ENCODE measurements at regions not wholly inside any gene's neighbourhood (a gene's known extent, or its start where the extent isn't known, plus 50 kb on each side); places are given as distances from the start of the nearest gene placed in this dataset.

DNA sequence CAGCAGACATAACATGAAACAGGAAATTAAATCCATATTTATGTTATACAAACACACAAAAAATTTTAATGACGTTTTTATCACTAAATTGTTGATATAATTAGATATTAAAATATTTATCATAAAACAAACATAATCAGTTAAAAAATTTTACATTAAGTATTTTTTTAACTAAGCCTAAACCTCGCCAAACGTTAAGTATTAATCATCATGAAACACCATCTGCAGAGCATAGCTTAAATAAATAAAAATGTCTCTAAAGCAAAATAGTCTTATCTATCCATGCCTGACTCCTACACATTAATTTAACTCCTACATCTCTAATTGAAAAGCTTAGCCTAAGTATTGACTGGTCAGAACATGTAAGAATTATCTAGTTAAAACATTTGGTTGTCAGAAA, 271.6 kb upstream of the RND3 start:
- H3K4me3 ChIP-seq = no peak overlapping the region
- no peaks in the 10 kb centered on the region for H3K9me3 ChIP-seq
- H3K4me1 ChIP-seq = no peaks in the 10 kb centered on the region
- H3K27me3 ChIP-seq (ENCODE audit: low read depth) = no peaks in the 10 kb centered on the region
- intact Hi-C loops (cut with DNase I) = no loop called here
- H3K27ac ChIP-seq = no peak overlapping the region
- DNase-seq = no peak
- TF ChIP-seq, protein P1, sequence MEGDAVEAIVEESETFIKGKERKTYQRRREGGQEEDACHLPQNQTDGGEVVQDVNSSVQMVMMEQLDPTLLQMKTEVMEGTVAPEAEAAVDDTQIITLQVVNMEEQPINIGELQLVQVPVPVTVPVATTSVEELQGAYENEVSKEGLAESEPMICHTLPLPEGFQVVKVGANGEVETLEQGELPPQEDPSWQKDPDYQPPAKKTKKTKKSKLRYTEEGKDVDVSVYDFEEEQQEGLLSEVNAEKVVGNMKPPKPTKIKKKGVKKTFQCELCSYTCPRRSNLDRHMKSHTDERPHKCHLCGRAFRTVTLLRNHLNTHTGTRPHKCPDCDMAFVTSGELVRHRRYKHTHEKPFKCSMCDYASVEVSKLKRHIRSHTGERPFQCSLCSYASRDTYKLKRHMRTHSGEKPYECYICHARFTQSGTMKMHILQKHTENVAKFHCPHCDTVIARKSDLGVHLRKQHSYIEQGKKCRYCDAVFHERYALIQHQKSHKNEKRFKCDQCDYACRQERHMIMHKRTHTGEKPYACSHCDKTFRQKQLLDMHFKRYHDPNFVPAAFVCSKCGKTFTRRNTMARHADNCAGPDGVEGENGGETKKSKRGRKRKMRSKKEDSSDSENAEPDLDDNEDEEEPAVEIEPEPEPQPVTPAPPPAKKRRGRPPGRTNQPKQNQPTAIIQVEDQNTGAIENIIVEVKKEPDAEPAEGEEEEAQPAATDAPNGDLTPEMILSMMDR (IDR thresholded peaks at IDR 0.05) = no peak
- no peaks in the 10 kb centered on the region for H3K36me3 ChIP-seq
- ATAC-seq = no peak

DNA sequence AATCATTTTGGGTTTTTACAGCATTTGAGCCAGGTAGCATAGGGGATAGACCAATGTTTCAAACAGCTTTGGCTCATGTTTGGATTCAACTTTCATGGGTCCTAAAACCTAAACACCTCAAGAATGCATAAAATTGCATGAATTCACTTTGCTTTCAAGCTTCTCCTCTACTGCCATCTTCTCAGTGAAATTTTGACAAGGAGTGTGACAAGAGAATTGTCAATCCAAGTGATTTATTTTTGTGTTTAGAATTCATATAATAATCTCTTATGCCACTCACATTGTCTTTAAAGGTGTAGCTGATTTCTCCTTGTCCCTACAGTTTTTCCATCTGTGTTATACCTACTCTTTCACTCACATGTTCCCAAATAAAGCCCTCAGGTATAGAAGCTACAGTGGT, 264.8 kb upstream of the RND3 start:
- intact Hi-C loops (cut with DNase I) = no loop called here
- no peak for DNase-seq
- Histone ChIP-seq H3K36me3 (no peaks in the 10 kb centered on the region), H3K9me3 (no peaks in the 10 kb centered on the region), H3K4me3 (no peak overlapping the region), H3K27ac (no peak overlapping the region), H3K27me3 (ENCODE audit: low read depth) (no peaks in the 10 kb centered on the region), H3K4me1 (no peaks in the 10 kb centered on the region)
- no peak for ATAC-seq
- TF ChIP-seq, protein P1 (IDR thresholded peaks at IDR 0.05) = no peak

DNA sequence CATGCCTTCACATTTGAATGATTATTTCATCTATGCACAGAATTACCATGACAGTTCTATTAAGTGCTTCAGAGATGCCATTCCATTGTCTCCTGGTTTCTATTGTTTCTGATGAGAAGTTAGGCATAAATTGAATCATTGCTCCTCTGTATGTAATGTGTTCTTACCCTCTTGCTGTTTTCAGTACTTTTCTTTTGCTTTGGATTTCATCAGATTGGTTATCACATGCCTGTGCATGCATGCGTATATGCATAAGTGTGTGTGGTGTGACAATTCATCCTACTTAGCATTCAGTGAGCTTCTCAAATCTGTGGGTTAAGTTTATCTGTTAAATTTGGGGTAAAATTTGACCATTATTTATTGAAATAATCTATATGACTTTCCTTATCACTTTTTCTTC, 263.3 kb upstream of the RND3 start:
- Histone ChIP-seq H3K4me1 (no peaks in the 10 kb centered on the region), H3K27ac (no peak overlapping the region), H3K36me3 (no peaks in the 10 kb centered on the region), H3K27me3 (ENCODE audit: low read depth) (no peaks in the 10 kb centered on the region), H3K4me3 (no peak overlapping the region), H3K9me3 (no peaks in the 10 kb centered on the region)
- ATAC-seq (no peak), DNase-seq (no peak)
- intact Hi-C loops (cut with DNase I) = no loop called here
- TF ChIP-seq, protein P1 (IDR thresholded peaks at IDR 0.05) = no peak

DNA sequence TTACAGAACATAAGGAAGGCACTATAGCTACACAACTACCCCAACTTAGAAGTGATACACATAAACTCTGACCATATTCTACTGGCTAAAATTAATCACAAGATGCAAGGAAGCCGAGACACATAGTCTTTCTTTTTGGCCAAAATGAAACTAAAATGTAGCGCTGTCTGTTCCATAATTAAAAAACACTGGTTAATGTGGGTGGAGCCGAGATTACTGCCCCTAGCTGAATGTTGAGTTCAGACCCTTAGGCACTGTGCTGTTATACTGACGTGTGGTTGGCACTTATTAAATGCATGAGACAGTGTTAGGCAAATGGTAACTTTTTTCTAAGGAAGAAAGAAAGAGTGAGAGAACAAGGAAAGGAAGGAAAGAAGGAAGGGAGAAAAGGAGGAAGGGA, 254.6 kb upstream of the RND3 start:
- ATAC-seq (no peak), DNase-seq (no peak)
- no peak overlapping the region for H3K27ac ChIP-seq
- no peaks in the 10 kb centered on the region for H3K36me3 ChIP-seq
- H3K4me3 ChIP-seq = no peak overlapping the region
- H3K27me3 ChIP-seq (ENCODE audit: low read depth) = no peaks in the 10 kb centered on the region
- TF ChIP-seq, protein P1 (IDR thresholded peaks at IDR 0.05) = no peak
- no peaks in the 10 kb centered on the region for H3K4me1 ChIP-seq
- H3K9me3 ChIP-seq = no peaks in the 10 kb centered on the region
- intact Hi-C loops (cut with DNase I) = no loop called here

DNA sequence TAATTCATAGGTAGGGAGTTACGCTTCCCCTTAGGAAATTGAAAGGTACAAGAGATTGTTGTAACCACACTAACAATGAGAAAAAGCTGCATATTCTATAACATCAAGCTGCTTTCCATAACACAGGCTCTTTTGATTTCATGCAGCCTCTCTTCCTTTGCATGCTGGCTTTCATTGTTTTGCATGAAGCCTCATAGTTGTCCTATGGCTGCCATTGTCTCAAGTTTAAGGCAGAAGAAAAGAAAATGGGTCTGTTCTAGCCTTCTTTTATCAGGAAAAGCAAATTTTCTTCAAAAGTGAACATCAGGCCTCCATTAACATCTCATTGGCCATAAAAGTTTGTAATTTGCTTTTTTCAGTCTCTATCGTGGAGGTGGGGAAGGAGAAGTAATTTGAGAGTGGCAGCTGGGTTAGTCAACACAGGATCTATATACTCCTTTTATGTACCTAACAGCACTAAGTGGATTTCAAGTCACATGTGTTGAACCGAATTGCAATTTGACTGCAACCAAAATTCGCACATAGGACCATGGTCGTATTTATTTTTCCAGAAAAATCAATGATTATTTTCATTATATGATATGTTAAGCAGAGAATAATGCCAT, 248.5 kb upstream of the RND3 start:
- Histone ChIP-seq H3K4me1 (no peaks in the 10 kb centered on the region), H3K27me3 (ENCODE audit: low read depth) (no peaks in the 10 kb centered on the region), H3K36me3 (no peaks in the 10 kb centered on the region), H3K27ac (no peak overlapping the region), H3K9me3 (no peaks in the 10 kb centered on the region), H3K4me3 (no peak overlapping the region)
- TF ChIP-seq, protein P1 (IDR thresholded peaks at IDR 0.05) = no peak
- ATAC-seq (no peak), DNase-seq (no peak)
- intact Hi-C loops (cut with DNase I) = no loop called here

Data from lower lobe of right lung (tissue), 2 donors.